ENCODE measurements at regions not wholly inside any gene's neighbourhood (a gene's known extent, or its start where the extent isn't known, plus 50 kb on each side); places are given as distances from the start of the nearest gene placed in this dataset.
"Not testable (repeated sequence)": the region's sequence is repeated elsewhere in the genome, so short reads cannot be mapped to it uniquely, and the experiment has no call there.

GRCh38 chr2:111445191-111445929 is 324.6 kb downstream of the BCL2L11 start:
- DNase-seq (ENCODE audit: low spot score) = not testable (repeated sequence)

- not testable (repeated sequence) for DNase-seq (ENCODE audit: low spot score)
Measured at GRCh38 chr2:111445941-111446340, 325.2 kb downstream of the BCL2L11 start.

DNA sequence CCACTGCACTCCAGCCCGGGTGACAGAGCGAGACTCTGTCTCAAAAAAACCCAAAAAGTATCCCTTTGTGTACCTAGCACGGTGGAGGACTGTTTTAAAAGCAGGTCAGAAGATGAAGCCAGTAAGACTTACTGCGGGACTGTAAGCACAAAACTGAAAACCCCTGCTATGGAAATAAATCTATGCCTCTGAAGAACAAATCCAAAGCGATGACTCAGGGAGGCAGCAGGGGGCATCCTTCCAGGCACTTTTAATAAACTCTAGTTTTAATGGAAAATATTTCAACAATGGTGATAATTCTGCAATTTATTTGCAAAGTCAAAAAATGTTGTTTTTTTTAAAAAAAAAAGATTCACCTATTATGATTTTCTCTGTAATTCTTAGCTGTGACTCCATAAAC is 326.8 kb downstream of the BCL2L11 start:
- not testable (repeated sequence) for DNase-seq (ENCODE audit: low spot score)

DNA sequence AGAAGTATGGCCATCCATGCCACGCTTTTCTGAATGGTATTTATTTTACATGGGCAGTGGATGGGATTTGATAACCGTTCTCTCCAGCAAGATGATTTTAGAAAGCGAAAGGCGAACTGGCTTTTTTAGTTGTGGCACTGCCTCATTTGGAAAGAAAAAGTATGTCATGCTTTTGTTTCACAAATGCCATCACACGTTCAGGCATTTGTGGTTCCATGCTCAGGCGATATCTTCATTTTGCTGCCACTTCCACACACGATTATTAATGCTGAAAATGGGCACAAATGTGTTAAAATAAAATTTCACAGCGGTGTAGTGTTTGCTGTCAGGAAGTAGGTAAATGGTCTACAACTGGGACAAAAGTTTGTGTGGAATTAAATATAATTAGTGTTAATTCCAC is 328.1 kb downstream of the BCL2L11 start:
- DNase-seq (ENCODE audit: low spot score) = not testable (repeated sequence)

- not testable (repeated sequence) for DNase-seq (ENCODE audit: low spot score)
Measured at GRCh38 chr2:111450526-111450925, 329.8 kb downstream of the BCL2L11 start.

DNA sequence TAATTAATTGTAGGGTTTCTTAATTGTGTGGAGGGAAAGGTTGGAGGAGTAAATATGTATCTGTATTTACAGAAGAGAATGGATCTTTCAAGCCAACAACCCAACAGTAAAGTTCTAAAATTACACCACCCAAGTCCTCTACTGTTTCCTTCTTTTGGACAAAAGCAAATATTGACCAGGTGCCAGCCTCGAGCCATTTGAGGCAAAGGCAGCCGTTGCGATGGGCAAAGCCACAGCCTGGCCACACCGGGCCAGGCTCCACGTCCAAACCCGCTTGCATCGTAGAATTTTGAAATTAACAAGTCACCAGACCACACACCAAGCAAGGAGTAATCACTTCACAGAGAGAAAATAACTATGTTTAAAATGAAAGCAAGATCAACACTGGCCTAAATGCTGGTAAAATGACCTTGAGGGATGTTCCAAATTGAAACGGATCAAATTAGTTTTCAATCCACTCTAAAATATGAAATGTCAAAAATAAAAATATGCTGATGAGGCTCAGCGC is 331.0 kb downstream of the BCL2L11 start:
- DNase-seq (ENCODE audit: low spot score) = not testable (repeated sequence)

GRCh38 chr2:111452208-111452607 is 331.5 kb downstream of the BCL2L11 start:
- DNase-seq (ENCODE audit: low spot score) = not testable (repeated sequence)

GRCh38 chr2:111453308-111453707 is 332.6 kb downstream of the BCL2L11 start:
- not testable (repeated sequence) for DNase-seq (ENCODE audit: low spot score)

- DNase-seq (ENCODE audit: low spot score) = not testable (repeated sequence)
Measured at GRCh38 chr2:111453816-111454215, 333.1 kb downstream of the BCL2L11 start.

DNA sequence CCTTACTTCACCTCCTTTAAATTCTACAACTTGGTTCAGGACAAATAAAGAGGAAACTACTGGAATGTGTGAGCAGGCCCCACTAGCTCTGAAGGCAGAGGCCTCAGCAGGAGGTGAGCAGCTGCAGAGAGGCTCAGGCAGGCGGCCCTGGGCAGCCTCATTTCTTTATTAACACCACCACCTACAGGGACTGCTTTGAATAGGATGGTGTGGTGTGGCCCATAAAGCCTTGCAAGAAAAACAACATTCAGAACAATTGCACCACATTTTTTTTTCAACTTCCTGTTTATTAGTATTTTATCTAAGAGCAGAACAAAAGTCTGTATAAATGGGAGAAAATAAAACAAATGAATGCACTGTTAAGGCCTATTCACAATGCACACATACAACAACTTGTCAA is 333.7 kb downstream of the BCL2L11 start:
- not testable (repeated sequence) for DNase-seq (ENCODE audit: low spot score)

DNA sequence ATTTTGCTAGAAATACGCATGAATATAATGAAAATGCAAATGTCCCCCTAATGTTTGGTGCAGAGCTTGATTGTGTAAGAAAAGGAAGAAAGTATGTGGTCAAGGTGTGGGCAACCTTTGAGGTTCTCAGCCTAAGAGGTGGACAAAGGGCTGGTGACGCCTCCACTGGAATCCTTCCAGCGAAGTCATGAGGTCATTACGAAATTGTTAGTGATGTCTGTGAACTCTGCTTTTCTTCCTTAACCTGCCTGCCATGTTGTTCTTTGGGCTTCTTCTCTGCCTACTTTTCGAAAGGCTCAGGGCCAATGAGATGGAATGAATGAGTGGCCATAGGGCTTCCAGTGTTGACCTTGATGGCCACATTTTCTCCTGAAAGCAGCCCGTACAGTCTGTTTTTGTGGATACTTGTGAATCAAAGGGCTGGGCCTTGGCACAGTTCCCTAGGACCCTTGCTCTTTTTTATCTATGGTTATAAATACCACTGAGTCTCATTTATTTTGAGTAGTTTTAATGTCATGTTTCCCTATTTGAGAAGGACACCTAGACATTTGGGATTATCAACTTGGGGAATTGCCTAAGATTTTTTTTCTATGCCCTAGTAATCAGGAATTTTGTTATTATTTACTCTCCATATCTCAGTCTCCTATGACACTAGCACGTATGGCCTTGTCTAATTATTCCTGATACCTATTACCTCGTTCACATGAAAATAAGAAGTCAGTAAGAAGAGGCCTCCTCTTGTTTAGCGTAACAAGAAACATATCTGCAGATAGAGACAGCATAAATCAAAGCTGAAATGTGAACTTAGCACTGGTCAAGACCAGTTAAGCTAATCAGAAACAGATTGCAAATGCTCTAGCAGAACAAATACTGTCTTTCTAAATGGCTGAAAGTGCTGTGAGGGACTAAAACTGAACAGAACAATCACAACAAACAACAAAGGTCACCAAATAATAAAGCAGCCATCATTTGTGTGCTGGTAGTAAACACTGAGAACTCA is 334.6 kb downstream of the BCL2L11 start:
- DNase-seq (ENCODE audit: low spot score) = not testable (repeated sequence)

- DNase-seq (ENCODE audit: low spot score) = not testable (repeated sequence)
Measured at GRCh38 chr2:111457191-111457590, 336.5 kb downstream of the BCL2L11 start.

DNA sequence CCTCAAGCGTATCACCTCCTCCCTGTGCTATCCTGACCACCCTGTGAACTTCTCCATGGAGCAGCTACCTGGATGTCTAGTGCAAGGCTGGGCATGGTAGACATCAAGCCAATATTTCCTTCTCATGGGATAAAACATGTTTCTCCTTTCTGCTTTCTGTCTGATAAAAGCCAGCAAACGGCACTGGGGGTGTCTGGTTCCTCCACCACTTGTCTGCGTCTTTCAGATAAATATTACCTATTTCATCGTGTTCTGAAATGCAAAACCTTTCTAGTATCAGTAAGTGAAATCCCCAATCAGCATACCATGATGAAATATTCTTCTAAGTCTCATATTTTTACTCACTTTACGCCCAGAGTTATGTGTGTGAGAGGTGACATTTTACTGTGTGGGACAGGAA is 340.2 kb downstream of the BCL2L11 start:
- not testable (repeated sequence) for DNase-seq (ENCODE audit: low spot score)

DNA sequence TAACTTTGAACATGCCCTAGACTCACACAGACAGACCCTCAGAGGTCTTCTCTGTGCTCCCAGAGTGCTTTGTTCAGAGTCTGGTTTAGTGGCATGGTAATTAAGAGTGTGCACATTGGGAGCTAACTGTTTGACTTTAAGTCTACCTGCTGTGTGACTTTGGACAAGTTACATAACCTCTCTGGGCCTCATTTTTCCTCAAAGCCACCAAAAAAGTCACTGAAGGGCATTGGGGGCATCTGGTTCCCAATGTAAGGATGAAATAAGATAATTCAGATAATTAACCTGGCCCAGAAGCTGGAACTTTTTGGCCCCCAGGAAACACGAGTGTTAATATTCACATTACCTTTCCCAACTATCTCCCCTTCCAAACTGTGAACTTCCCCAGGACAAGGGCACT is 341.1 kb downstream of the BCL2L11 start:
- not testable (repeated sequence) for DNase-seq (ENCODE audit: low spot score)

- not testable (repeated sequence) for DNase-seq (ENCODE audit: low spot score)
Measured at GRCh38 chr2:111462572-111462971, 341.9 kb downstream of the BCL2L11 start.

GRCh38 chr2:111463238-111463848 is 342.6 kb downstream of the BCL2L11 start:
- DNase-seq (ENCODE audit: low spot score) = not testable (repeated sequence)

- DNase-seq (ENCODE audit: low spot score) = not testable (repeated sequence)
Measured at GRCh38 chr2:111463956-111464355, 343.2 kb downstream of the BCL2L11 start.

GRCh38 chr2:111464367-111464766 is 343.7 kb downstream of the BCL2L11 start:
- DNase-seq (ENCODE audit: low spot score) = not testable (repeated sequence)

GRCh38 chr2:111465521-111465920 is 344.8 kb downstream of the BCL2L11 start:
- not testable (repeated sequence) for DNase-seq (ENCODE audit: low spot score)

- not testable (repeated sequence) for DNase-seq (ENCODE audit: low spot score)
Measured at GRCh38 chr2:111466744-111467143, 346.0 kb downstream of the BCL2L11 start.

- DNase-seq (ENCODE audit: low spot score) = not testable (repeated sequence)
Measured at GRCh38 chr2:111470924-111471323, 350.2 kb downstream of the BCL2L11 start.

Measured in SK-N-DZ (cell line).